A673 (cell line): ENCODE measurements at regions not wholly inside any gene's neighbourhood (a gene's known extent, or its start where the extent isn't known, plus 50 kb on each side); places are given as distances from the start of the nearest gene placed in this dataset.

ENCODE experiments used
- BruUV-seq: library from RNA; stranded (reverse); fragments of 400-500 nt; replicated peaks from 2 replicates; lab custom pipeline; 2021; lab: Mats Ljungman, UMichigan
- CTCF ChIA-PET: fragments of 300-600 bp; sonication (Branson Sonifier 250); formaldehyde crosslinking; loops from one replicate; lab custom pipeline; 2022; ENCODE audit warnings: antibody characterized with exemption; lab: Charles Lee
- POLR2A ChIA-PET: fragments of 300-600 bp; sonication (Branson Sonifier 250); formaldehyde crosslinking; loops from one replicate; lab custom pipeline; 2022; ENCODE audit warnings: antibody characterized with exemption; ENCODE audit not compliant: low non-redundant PET; lab: Charles Lee
- DNase-seq: peaks from one replicate; pipeline ENCODE4 v3.0.0-alpha.2; 2015; ENCODE audit warnings: low spot score
- H3K27ac ChIP-seq: fragments of 200-600 bp; sonication (generic); 2 replicates; pipeline ENCODE4 v1.5.1; 2016; ENCODE audit warnings: mixed run types, low read depth, mild to moderate bottlenecking, mixed read lengths, antibody characterized with exemption, low read length; ENCODE audit not compliant: poor library complexity, severe bottlenecking
- H3K27me3 ChIP-seq: fragments of 200-600 bp; sonication (generic); replicated peaks from 2 replicates; pipeline ENCODE4 v1.6.1; 2017; ENCODE audit warnings: mixed run types, low read depth, mild to moderate bottlenecking, mixed read lengths, antibody characterized with exemption, low read length; ENCODE audit not compliant: insufficient read depth, poor library complexity
- H3K36me3 ChIP-seq: fragments of 200-600 bp; sonication (generic); 2 replicates; pipeline ENCODE4 v1.6.1; 2016; ENCODE audit warnings: mixed run types, mild to moderate bottlenecking, mixed read lengths, antibody characterized with exemption, low read length; ENCODE audit not compliant: insufficient read depth, poor library complexity, severe bottlenecking
- H3K4me1 ChIP-seq: fragments of 200-600 bp; sonication (generic); 2 replicates; pipeline ENCODE4 v1.6.1; 2017; ENCODE audit warnings: mixed run types, mild to moderate bottlenecking, mixed read lengths, antibody characterized with exemption, low read length; ENCODE audit not compliant: insufficient read depth, poor library complexity, severe bottlenecking
- H3K4me3 ChIP-seq: fragments of 200-600 bp; sonication (generic); 2 replicates; pipeline ENCODE4 v1.5.1; 2016; ENCODE audit warnings: low read depth, mixed run types, mild to moderate bottlenecking, mixed read lengths, low read length; ENCODE audit not compliant: poor library complexity, severe bottlenecking
- H3K9me3 ChIP-seq: fragments of 200-600 bp; sonication (generic); 2 replicates; pipeline ENCODE4 v1.6.1; 2016; ENCODE audit warnings: mixed run types, low read depth, mild to moderate bottlenecking, mixed read lengths, antibody characterized with exemption, low read length; ENCODE audit not compliant: poor library complexity, severe bottlenecking
- CTCF ChIP-seq: fragments of 300-800, 200-600 bp; sonication (generic); conservative IDR thresholded peaks from 2 replicates; pipeline ENCODE4 v1.5.1; 2017; ENCODE audit warnings: low read depth, mild to moderate bottlenecking, antibody characterized with exemption, low read length, moderate library complexity, mixed read lengths
- EZH2 ChIP-seq: fragments of 200-600 bp; sonication (generic); IDR thresholded peaks from 2 replicates; pipeline ENCODE4 v1.6.1; 2017; ENCODE audit warnings: borderline replicate concordance, low read depth, mild to moderate bottlenecking, mixed read lengths, antibody characterized with exemption, low read length; ENCODE audit not compliant: poor library complexity, severe bottlenecking
- intact Hi-C: fragments of 100-400 bp; cut with micrococcal nuclease; formaldehyde crosslinking; loops from one replicate; pipeline ENCODE4 v1.10.0; 2022; ENCODE audit not compliant: unreplicated experiment

- Histone ChIP-seq H3K4me3 (no peak overlapping the region), H3K4me1 (no peaks in the 10 kb centered on the region), H3K27ac (no peak overlapping the region), H3K9me3 (no peaks in the 10 kb centered on the region), H3K36me3 (no peaks in the 10 kb centered on the region), H3K27me3 (no peaks in the 10 kb centered on the region)
- DNase-seq = no peak
- TF ChIP-seq EZH2 = no peak
- TF ChIP-seq CTCF = no peak
- POLR2A ChIA-PET = no interaction called here
- CTCF ChIA-PET = no interaction called here
- BruUV-seq = no TSS peak
- intact Hi-C loops = no loop called here
Measured at GRCh38 chr10:59018977-59019376, 157.5 kb upstream of the PHYHIPL start.

- intact Hi-C loops = no loop called here
- ChIA-PET CTCF (no interaction called here), POLR2A (no interaction called here)
- Histone ChIP-seq H3K27me3 (no peaks in the 10 kb centered on the region), H3K4me3 (no peak overlapping the region), H3K9me3 (no peaks in the 10 kb centered on the region), H3K4me1 (no peaks in the 10 kb centered on the region), H3K27ac (no peak overlapping the region), H3K36me3 (no peaks in the 10 kb centered on the region)
- BruUV-seq = no TSS peak
- TF ChIP-seq CTCF = no peak
- TF ChIP-seq EZH2 = no peak
- no peak for DNase-seq
Measured at GRCh38 chr10:59019603-59020002, 156.8 kb upstream of the PHYHIPL start.

- Histone ChIP-seq H3K4me3 (no peak overlapping the region), H3K9me3 (no peaks in the 10 kb centered on the region), H3K27ac (no peak overlapping the region), H3K4me1 (no peaks in the 10 kb centered on the region), H3K36me3 (no peaks in the 10 kb centered on the region), H3K27me3 (no peaks in the 10 kb centered on the region)
- TF ChIP-seq CTCF (no peak), EZH2 (no peak)
- POLR2A ChIA-PET = no interaction called here
- CTCF ChIA-PET = no interaction called here
- intact Hi-C loops = no loop called here
- DNase-seq = no peak
- BruUV-seq = no TSS peak
Measured at GRCh38 chr10:59020502-59020901, 155.9 kb upstream of the PHYHIPL start.
